ENCODE measurements at regions not wholly inside any gene's neighbourhood (a gene's known extent, or its start where the extent isn't known, plus 50 kb on each side); places are given as distances from the start of the nearest gene placed in this dataset.

DNA sequence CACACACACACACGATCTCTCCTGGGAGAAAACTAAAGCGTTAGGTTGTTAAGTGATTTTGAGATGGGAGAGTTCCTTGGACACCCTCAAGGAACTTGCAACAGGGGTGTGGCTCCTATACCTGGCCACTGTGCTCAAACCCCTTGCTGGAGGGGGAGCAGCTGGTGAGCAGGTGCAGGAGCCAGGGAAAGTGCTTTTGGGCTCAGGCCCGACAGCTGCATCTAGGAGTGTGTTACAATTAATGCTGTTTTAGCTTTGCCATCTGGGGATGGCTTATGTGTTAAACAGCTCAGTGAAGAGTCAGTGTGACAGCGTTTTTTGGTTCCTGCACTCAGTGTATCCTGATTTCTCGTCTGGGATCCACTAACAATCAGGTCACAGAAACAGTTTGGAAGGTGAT, 510.8 kb downstream of the TRIB2 start:
- POLR2A ChIA-PET, result no interaction called here
- H3K9me3 ChIP-seq (replicated peaks; ENCODE audit: control insufficient read depth, insufficient read depth, low read depth, low read length), result no peaks in the 10 kb centered on the region
- H3K9me1 ChIP-seq (ENCODE audit: control insufficient read depth, insufficient read depth, low read length), result no peaks in the 10 kb centered on the region
- in situ Hi-C loops (cut with MboI) (no loop called here), intact Hi-C loops (cut with micrococcal nuclease) (no loop called here)
- no peaks in the 10 kb centered on the region for H3K27me3 ChIP-seq (ENCODE audit: control insufficient read depth in 2 of 2, insufficient read depth in 2 of 2, low read length in 2 of 2)
- H3K36me3 ChIP-seq (ENCODE audit: control insufficient read depth, insufficient read depth, low read length), result no peaks in the 10 kb centered on the region
- ATAC-seq (no peak), DNase-seq (ENCODE audit: extremely low read depth in 1 of 4, low spot score in 3 of 4) (no peak), FAIRE-seq (no peak)
- H3K9ac ChIP-seq (ENCODE audit: insufficient read depth in 1 of 2, low read depth in 2 of 2, low read length in 2 of 2), result no peak overlapping the region
- H2AFZ ChIP-seq (ENCODE audit: low read depth, low read length), result no peak overlapping the region
- WGBS (ENCODE audit: insufficient coverage, low coverage, missing lambda C conversion rate), result 0% methylated on average over 4 of the region's 5 CpGs
- no peaks in the 10 kb centered on the region for H4K20me1 ChIP-seq (replicated peaks; ENCODE audit: control insufficient read depth, insufficient read depth, low read length)
- no peak overlapping the region for H3K27ac ChIP-seq (ENCODE audit: extremely low read depth, low read depth, low read length)
- H3K79me2 ChIP-seq (ENCODE audit: control insufficient read depth, insufficient read depth, low read length), result no peaks in the 10 kb centered on the region
- CTCF ChIA-PET (ENCODE audit: low intra/inter-chr PET ratio), result no interaction called here
- no peak overlapping the region for H3K4me3 ChIP-seq
- H3K4me2 ChIP-seq (ENCODE audit: insufficient read depth, low read length), result no peak overlapping the region
- TF ChIP-seq NCOA6 (IDR thresholded peaks at IDR 0.05), result no peak
- no peak for TF ChIP-seq ZNF589 (CRISPR knock-in tag; IDR thresholded peaks at IDR 0.05; ENCODE audit: low read depth)
- TF ChIP-seq FOXJ2 (tag; IDR thresholded peaks at IDR 0.05), result no peak
- TF ChIP-seq ZNF696 (CRISPR knock-in tag; conservative IDR thresholded peaks at IDR 0.05), result no peak
- TF ChIP-seq, protein P1, sequence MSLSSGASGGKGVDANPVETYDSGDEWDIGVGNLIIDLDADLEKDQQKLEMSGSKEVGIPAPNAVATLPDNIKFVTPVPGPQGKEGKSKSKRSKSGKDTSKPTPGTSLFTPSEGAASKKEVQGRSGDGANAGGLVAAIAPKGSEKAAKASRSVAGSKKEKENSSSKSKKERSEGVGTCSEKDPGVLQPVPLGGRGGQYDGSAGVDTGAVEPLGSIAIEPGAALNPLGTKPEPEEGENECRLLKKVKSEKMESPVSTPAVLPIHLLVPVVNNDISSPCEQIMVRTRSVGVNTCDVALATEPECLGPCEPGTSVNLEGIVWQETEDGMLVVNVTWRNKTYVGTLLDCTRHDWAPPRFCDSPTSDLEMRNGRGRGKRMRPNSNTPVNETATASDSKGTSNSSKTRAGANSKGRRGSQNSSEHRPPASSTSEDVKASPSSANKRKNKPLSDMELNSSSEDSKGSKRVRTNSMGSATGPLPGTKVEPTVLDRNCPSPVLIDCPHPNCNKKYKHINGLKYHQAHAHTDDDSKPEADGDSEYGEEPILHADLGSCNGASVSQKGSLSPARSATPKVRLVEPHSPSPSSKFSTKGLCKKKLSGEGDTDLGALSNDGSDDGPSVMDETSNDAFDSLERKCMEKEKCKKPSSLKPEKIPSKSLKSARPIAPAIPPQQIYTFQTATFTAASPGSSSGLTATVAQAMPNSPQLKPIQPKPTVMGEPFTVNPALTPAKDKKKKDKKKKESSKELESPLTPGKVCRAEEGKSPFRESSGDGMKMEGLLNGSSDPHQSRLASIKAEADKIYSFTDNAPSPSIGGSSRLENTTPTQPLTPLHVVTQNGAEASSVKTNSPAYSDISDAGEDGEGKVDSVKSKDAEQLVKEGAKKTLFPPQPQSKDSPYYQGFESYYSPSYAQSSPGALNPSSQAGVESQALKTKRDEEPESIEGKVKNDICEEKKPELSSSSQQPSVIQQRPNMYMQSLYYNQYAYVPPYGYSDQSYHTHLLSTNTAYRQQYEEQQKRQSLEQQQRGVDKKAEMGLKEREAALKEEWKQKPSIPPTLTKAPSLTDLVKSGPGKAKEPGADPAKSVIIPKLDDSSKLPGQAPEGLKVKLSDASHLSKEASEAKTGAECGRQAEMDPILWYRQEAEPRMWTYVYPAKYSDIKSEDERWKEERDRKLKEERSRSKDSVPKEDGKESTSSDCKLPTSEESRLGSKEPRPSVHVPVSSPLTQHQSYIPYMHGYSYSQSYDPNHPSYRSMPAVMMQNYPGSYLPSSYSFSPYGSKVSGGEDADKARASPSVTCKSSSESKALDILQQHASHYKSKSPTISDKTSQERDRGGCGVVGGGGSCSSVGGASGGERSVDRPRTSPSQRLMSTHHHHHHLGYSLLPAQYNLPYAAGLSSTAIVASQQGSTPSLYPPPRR (CRISPR knock-in tag; IDR thresholded peaks at IDR 0.05; ENCODE audit: borderline replicate concordance), result no peak
- TF ChIP-seq SRSF7 (optimal IDR thresholded peaks at IDR 0.05; ENCODE audit: low read depth, low read length), result no peak
- no peak for TF ChIP-seq PTTG1 (tag; IDR thresholded peaks at IDR 0.05; ENCODE audit: low read depth)
- TF ChIP-seq LEF1 (IDR thresholded peaks at IDR 0.05), result no peak
- TF ChIP-seq NELFE (IDR thresholded peaks at IDR 0.05; ENCODE audit: insufficient read depth, insufficient read length), result no peak
- no peak for TF ChIP-seq TEAD1 (CRISPR knock-in tag; IDR thresholded peaks at IDR 0.05)
- no peaks in the 10 kb centered on the region for H3K4me1 ChIP-seq (replicated peaks in 1 of 2; ENCODE audit: control insufficient read depth in 2 of 2, insufficient read depth in 2 of 2, low read length in 2 of 2)
- BruUV-seq (replicated peaks), result no TSS peak
